Epidermal melanocyte (primary cell): ENCODE measurements at regions not wholly inside any gene's neighbourhood (a gene's known extent, or its start where the extent isn't known, plus 50 kb on each side); places are given as distances from the start of the nearest gene placed in this dataset.

ENCODE experiments used
- DNase-seq: peaks from one replicate; pipeline ENCODE4 v3.0.0; 2011; ENCODE audit warnings: low spot score; ENCODE audit not compliant: insufficient read length

DNA sequence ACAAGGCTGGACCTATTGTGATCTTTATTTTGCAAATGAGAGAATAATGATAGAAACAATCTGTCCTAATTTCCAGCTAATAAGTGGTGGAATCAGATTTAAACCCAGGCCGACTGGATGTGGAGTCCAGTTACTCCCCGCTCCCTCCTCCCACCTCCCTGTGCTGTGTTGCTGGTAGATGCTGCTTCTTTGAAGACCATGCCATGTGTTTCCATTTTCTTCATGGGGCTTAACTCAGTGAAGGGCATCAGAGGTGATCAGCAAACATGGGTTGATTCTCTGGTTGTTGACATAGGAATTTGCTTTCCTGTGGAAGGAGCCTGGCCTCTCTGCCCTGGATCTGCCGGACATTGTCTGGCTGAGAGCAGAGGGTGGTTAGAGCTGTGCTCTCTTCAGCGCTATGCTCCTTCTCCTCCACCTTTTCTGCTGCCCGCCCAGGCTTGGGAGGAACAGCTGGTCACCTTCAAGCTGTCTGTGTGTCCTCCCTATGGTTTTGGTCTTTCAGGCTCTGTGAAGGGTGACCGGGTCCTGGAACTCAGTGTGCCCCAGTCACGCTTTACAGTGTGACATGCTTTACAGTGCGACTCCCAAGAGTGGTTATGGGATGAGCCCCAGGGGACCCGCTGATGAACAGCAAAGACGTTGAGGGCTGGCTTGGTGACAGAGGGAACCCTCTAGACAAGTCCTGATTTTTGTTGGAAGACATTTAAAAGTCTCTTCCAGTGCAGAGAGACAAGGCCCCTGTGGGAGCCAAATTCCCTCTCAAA lies 68.4 kb upstream of the RPS23 start:
- no peak for DNase-seq

- DNase-seq = no peak
Measured at GRCh38 chr5:82345108-82345507, 67.0 kb upstream of the RPS23 start.

DNA sequence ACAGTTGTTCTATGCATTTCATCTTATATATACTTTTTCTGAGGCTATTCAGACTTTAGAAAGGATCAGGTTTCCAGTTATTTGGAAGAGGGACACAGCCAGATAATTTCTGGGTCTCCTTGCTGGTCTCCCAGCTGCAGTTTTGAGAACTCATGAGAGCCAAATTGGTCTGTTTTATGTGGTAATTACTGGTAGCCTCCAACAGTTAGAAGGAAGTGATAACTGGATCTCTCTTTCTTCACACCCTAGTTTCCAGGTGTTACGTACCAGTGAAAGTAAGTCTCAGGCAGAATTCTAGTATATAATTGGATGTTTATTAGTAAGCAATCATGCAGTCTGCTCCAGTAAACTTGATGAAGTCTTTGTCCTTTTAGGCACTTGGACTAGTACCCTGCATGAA lies 63.2 kb upstream of the RPS23 start:
- DNase-seq = no peak

- DNase-seq = no peak
Measured at GRCh38 chr5:82340799-82341198, 62.6 kb upstream of the RPS23 start.

DNA sequence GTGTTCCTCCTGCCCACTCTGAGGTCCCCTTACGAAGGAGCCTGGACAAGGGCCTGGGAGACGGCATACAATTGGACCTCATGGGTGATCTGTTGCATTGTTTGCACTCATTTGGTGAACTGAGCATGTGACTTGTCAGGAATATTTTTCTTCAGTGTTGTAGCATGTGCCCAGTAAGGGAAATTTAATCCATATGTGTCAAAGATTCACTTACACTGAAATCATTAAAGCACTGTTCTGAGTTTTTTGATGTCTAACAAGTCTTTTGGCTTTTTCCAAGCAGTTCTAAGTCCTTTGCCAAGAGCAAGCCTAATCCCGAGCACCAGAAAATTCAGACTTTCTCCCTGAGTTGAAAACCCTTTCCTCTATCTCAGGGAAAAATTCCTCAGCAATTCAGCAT lies 61.6 kb upstream of the RPS23 start:
- DNase-seq = no peak

DNA sequence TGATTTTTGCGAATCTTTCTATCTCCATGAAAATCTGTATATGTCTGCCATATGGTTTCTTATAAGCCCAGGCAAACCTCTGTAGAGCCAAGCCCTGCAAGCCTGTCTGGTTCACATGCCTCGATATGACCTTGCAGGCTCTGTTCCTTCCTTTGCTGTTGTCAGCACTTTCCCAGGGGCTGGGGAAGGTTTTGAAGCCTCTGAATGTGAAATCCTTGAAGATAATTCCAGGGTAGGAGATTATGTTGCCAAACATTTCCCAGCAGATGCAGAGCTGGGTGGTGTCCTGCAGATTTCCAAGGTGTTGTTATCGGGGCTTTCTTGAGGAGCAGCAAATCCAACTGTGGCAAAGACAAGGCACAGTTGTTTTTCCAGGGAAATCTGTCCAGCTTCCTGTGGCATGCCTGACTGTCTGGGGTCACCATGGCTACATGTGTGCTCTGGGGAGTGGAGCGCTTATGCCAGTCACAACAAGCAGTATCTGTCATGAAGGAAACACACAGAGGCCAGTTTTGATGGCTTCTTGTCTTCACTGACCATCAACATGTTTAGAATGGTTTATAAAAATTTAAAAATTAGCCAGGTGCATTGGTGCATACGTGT lies 60.7 kb upstream of the RPS23 start:
- DNase-seq = no peak

DNA sequence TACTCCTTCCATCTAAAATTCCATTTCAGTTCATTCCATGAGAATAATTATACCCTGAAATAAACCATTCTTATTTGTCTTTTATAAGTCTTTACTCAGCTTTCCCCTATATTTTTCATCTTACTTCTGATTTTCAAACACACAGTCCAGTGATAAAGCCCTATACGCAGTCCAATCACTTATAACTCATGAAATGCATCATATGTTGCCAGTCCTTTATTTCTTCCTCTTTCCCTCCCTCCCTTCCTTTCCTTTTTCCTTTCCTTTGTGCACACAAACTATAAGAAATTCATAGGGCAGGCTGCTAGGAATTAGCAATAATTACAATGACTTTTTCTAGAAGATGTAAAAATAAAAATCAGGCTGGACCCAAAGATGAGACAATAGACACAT lies 58.8 kb upstream of the RPS23 start:
- no peak for DNase-seq

- DNase-seq = no peak
Measured at GRCh38 chr5:82336226-82336958, 58.2 kb upstream of the RPS23 start.

DNA sequence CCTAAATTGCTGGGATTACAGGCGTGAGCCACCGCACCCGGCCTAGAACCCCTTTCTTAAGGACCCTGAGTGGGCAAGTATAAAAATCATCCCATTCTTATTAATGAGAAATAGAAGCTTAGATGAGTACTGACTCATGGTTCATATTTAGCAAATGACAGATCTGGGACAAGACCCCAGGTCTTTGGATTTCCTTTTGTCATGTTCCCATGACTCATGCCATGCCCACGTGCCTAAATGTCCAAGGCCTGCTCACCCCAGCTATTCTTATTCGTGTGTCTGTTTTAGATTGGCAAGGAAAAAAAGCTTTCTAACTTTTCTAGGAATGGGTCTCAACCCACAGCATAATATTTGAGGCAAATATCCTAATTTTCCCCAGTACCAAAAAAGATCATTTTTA lies 57.7 kb upstream of the RPS23 start:
- DNase-seq = no peak

GRCh38 chr5:82334856-82335255 lies 56.7 kb upstream of the RPS23 start:
- DNase-seq = no peak

GRCh38 chr5:82334085-82334692 lies 56.0 kb upstream of the RPS23 start:
- DNase-seq = no peak

GRCh38 chr5:82332886-82333615 lies 54.9 kb upstream of the RPS23 start:
- no peak for DNase-seq

DNA sequence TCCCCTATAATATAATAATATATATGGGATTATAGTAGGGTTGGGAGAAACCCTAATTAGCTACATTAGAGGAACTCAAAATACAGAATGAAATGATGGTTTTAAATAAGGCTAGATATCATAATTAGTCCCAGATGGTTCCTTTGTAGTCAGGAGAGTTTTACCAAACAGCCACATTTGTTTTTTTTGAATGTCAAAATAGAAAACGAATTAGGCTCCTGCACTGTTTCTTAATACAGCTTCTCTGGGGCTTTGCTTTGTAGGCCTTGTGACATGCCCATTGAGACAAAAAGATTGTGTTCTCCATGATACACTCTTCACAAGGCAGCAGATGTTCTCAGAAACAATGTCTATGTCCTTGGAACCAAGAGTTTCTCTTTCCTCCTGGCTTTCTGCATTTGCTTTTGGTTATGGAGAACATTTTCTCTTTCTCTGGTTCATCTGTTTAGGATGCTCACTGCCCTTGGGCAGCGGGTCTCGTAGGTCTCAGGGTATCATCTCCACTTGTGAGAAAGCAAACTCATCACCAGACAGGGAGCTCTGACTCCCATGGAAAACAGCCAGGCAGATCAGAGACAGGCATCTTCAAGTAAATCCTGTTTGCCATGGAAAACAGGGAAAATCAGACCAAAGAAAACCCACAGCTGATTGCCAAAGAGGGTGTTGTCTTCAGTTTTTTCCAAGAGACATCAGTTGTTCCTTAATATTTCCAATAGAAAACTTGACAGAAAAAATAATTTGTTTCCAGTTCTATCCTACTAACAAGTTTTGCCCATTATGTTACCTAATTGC lies 54.1 kb upstream of the RPS23 start:
- DNase-seq = no peak

DNA sequence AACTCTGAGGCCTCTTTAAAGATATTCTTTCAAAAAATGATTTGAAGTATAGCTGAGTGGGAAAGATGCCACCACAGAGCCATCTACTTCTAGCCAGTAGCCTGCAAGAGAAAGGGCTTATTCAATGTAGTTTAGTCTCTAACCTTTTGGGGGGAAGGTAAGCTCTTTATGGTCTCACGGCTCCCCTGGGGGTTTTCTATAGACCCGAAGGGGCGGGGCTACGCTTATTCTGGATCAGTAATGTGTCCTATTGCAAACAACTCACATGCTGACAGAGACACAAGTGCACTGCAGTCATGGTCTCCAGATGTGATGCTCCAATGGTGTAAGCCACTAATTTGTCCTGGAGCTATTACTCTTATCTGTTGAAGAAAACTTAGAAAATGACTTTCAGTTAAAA lies 53.4 kb upstream of the RPS23 start:
- DNase-seq = no peak

- no peak for DNase-seq
Measured at GRCh38 chr5:82330530-82331270, 52.5 kb upstream of the RPS23 start.

- DNase-seq = no peak
Measured at GRCh38 chr5:82329393-82329792, 51.2 kb upstream of the RPS23 start.
